NCI-H2227 treated with DMSO at 0.1 percent for 48 hours (cell line): ENCODE measurements at regions not wholly inside any gene's neighbourhood (a gene's known extent, or its start where the extent isn't known, plus 50 kb on each side); places are given as distances from the start of the nearest gene placed in this dataset.

ENCODE experiments used
- DNase-seq: peaks from one replicate; lab custom pipeline; 2025; lab: John Stamatoyannopoulos, UW

DNA sequence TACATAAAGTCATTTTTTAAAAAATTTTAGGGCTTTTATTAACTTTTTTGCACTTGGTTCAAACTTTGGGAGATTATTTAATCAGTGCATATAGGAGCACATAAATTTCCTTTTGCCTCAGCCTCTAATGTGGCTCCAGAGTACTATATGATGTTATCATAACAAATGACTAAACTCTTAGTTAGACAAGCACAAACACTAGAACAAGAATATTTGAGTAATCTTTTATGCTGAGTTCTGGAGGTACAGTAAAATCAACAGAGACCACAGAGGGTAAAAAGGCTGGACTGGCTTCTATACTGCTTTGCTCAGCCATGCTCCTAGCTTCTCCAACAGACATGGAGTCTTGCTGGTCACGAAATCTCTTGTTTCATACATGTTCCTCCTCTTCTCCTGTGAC, 52.5 kb upstream of the SGCD start:
- DNase-seq, result no peak
